NCI-H187 treated with DMSO at 0.1 percent for 48 hours (cell line): ENCODE measurements at regions not wholly inside any gene's neighbourhood (a gene's known extent, or its start where the extent isn't known, plus 50 kb on each side); places are given as distances from the start of the nearest gene placed in this dataset.
"Not testable (repeated sequence)": the region's sequence is repeated elsewhere in the genome, so short reads cannot be mapped to it uniquely, and the experiment has no call there.

Source experiments
- DNase-seq: peaks from one replicate; lab custom pipeline; 2025; lab: John Stamatoyannopoulos, UW

DNA sequence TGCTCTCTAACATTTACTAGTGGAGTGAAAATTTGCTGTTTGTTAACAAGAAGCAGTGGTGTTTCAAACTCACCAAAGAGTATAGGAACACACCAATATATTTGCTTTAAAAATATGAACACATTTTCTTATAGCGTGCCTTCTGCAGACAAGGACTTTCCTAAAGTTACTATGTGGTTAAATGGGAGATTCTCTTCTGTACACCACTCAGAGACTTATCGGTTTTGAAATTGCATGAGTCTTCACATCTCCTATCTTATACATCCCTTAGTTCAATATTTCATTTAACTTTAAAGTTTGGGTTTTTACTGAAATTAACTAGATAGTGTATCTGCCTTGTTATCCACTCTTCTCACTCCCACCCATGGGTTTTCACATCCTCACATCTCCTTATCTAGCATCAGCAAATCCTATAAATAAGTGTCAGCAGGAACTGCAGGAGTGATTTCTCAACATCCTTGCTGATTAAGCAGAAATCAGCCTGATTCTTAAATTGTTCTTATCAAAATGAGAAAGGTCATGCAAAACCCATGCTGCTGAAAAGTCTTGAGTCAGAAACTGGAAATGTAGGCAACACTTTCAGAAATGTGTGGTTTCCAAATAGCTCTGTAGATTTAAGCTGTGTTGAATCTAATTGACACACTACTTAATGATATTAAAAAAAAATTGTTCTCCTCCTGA is 1075.6 kb upstream of the GJE1 start:
- no peak for DNase-seq

DNA sequence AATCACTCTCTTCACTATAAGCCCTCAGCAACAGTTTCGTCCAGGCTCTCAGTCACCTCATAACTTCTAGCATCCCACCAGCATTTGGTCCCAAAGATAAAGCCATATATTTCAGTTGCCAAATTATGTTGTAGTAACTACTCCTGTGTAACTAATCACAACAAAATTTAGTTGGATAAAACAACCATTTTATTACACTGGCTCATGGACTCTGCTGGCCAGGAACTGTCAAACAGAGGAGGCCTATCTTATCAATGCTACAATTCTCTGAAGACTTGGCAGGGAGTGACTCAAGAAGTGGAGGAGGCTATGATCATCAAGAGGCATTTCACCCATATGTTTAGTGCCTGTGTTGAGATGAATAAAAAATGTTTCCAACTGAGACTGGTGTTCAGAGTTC is 1082.3 kb upstream of the GJE1 start:
- no peak for DNase-seq

DNA sequence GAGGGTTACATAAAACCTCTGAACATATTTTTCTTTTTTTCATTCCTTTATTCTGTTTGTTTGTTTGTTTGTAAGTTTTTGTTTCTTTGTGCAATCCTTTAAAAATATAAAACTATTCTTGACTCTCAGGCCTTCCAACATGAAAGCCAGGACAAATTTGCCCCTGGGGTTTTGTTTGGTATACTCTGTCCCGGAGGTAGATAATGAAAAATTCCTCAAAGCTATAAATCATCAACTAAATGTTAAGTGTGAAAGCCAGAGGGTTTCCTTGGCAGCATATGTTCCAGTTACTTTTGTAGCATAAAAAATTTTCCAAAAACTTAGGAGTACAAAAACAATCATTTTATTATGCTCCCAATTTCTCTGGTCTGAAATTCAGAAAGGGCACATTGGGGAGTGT is 1084.3 kb upstream of the GJE1 start:
- no peak for DNase-seq

DNA sequence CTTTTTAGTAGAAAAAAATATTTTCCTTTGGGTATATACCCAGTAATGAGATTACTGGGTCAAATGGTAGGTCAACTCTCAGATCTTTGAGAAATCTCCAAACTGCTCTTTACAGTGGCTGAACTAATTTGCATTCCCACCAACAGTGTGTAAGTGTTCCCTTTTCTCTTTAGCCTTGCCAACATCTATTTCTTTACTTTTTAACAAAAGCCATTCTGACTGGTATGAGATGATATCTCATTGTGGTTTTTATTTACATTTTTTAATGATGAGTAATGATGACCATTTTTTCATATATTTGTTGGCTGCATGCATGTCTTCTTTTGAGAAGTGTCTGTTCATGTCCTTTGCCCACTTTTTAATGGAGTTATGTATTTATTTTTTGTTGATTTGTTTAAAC is 1086.2 kb upstream of the GJE1 start:
- DNase-seq, result not testable (repeated sequence)

DNA sequence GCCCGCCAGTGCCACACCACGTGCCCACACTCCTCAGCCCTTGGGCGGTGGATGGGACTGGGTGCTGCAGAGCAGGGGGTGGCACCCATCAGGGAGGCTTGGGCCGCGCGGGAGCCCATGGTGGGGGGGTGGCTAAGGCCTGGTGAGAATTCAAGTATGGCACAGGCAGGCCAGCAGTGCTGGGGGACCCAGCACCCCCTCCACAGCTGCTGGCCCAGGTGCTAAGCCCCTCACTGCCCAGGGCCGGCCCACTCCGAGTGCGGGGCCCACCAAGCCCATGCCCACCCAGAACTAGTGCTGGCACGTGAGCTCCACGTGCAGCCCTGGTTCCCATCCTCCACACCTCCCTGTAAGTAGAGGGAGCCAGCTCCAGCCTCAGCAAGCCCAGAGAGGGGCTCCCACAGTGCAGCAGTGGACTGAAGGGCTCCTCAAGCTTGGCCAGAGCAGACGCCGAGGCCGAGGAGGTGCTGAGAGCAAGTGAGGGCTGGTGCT is 1091.1 kb upstream of the GJE1 start:
- DNase-seq, result no peak

DNA sequence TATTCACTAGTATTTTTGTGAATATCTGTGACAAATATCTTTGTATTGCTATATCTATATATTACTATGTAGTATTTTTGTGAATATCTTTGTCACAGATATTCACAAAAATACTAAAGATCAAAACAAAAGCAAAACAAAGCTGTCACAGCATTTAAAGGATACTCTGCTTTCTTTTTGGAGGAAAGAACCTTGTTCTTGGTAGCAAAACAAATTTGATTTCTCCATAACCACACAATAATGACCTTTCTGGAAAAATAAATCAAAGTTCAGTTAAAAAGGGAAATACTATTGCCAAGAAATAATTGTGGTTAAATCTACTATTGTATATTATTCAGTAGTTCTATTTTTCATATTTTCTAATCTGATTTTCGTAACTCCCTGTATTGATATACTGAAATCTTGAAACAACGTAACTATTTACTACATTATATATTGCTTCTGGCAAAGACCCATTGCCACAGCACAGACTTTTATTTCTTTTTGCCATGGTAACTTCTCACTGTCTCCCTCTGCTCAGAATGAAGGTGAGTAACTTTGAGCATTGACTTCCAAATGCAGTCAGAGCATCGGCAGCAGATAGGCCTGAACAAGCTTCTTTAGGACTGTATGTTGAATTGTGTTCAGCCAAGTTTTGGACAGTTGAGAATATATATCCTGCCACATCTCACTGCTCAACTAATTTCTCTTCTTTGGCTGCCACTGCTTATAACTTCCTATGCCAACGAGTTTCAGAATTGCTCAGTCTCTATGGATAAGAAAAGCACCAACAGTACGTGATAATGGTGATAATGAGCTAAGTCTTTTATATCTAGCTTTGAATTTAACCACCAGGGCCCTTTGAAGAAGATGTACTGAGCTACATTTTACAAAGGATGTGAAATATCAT is 1097.2 kb upstream of the GJE1 start:
- no peak for DNase-seq

DNA sequence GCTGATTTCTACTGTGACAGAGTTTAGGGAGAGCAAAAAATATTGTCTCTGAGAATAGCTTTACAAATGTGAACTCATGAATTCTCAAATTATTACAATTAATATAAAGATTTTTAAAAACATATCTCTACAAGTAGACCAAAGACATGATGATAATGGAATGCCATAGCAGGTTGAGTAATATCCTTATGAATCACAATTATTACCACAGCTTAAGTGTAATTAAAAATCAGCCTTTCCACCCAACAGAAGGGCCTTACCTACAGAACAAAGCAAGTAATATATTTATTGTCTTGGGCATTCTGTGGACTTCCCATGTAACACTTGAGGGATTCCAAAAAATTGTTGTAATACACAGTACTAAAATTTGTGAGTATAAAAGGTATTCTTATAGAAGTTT is 1099.6 kb upstream of the GJE1 start:
- no peak for DNase-seq

DNA sequence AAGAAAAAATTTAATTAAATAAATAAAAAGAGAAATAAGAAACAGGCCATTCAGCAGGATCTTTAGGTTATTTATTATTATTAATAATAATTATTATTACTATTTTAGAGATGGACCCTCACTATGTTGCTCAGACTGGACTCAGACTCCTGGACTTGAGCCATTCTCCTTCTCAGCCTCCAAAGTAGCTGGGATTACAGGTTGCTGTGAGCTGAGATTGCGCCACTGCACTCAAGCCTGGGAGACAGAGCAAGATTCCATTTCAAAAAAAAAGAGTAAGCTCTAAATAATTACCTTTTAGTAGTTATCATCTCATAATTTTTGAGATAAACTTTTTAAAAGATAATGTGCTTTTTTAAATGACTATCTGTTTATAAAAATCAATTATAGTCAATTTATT is 1102.8 kb upstream of the GJE1 start:
- DNase-seq, result no peak

DNA sequence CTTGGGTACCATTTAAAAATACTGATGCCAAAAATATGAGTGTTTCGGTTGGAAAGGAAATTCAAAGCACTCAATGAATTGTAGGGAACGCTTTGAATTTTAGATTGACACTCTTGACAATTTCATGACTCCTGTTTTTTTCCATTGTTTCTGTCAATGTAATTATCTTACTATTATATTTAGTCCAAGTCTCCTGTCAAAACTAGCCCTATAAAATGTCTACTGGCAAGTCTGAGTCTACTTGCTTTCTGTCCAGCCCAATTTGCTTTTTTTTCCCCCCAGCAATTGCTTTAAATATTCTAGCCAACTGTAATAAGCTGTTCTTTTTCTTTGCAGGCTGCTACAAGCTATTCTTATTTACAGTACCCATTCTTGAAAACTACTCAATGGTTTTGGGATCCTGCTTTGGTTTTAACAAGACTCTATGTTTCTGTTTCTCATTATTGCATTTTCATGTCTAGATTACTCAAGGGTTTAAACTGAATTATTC is 1103.9 kb upstream of the GJE1 start:
- DNase-seq, result no peak

DNA sequence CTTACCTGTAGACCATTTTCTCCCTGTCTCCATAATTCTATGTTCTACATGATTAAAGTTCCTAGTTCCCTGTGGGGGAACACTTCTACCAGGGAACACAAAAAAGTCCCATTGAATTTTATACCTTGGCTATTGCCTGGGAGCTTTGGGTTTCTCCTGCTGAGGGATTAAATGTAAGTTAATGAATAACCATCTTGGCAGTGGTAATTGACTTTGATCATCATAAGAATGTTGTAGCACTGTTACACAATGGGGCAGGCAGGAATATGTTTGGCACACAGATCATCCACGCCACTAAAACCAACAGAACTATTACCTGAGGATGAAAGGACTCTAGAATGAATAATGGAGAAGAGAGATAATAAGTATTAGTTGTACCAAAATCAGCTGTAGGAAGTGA is 1106.2 kb upstream of the GJE1 start:
- no peak for DNase-seq

DNA sequence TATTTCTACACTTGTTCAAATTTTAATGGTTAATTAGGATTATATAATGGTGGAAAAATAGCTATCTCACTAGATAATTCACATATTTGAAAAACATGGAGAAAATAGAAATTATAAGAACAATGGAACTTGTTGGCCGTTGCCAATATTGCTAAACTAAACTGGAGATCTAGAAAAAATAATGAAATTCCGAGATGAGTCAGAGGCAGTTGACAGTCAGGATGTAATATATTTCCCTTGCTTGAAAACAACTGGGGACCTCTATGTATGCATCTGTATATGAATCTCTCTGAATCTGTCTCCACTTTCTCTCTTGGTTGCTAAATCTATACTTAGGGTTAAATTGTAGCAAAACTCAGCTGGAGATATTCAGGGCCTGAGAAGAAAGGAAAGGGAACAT is 1108.2 kb upstream of the GJE1 start:
- DNase-seq, result no peak

DNA sequence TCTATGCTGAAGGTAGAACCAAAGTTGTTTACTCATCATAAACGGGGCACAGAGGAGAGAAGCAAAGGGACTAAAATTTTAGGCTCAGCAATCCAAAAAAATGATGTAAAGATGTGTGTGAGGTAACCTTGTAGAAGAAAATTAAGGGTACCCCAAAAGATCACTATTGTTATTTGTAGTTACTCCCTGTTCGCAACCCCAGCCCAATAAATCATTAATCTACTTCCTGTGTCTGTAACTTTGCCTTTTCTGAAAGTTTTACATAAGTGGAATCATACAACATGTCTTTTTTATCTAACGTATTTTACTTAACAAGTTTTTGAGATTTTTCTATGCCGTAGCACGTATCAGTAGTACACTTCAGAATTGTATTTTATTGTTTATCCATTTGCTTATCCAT is 1114.8 kb upstream of the GJE1 start:
- no peak for DNase-seq

DNA sequence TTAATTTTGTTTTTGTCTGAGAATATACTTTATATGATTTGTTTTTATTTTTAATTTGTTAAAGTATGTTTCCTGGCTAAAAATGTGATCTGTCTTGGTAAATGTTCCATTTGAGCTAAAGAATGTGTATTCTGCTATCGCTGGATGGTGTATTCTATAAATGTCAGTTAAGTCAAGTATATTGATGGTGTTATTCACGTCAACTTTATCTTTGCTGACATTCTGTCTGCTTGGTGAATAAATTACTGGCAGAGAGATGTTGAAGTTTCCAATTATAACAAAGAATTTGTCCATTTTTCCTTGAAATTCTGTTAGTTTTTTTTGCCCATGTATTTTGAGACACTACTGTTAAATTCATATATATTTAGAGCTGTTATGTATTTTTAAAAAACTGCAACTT is 1131.8 kb upstream of the GJE1 start:
- DNase-seq, result no peak

DNA sequence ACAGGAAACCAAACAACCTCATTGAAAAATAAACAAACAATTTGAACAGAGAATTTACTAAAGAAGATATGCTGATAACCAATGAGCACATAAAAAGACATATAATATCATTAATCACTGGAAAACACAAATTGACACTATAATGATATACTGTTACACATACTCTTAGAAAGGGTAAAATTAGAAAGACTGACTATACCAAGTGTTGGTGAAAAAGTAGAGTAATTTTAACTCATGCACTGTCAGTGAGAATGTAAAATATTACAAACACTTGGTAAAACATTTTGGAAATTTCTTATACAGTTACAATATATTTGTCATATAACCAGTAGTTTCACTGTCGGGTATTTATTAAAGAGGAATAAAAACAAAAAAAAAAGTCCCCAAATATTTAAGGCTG is 1139.2 kb upstream of the GJE1 start:
- DNase-seq, result no peak

DNA sequence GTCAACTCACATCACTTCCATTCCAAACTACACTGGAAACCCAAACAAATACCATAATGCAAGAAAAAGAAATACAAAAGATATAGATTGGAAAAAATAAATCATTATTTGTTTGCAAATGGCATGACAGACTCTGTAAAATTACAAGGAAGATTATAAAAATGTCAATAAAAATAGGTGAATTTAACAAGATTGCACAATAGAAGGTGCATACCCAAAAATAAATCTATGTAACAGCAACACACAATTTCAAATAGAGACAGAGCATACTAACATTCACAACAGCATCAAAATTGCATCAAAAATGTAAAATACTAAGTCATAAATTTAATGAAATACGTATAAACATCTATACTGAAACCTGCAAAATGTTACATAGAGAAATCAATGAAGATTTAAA is 1140.0 kb upstream of the GJE1 start:
- DNase-seq, result no peak

DNA sequence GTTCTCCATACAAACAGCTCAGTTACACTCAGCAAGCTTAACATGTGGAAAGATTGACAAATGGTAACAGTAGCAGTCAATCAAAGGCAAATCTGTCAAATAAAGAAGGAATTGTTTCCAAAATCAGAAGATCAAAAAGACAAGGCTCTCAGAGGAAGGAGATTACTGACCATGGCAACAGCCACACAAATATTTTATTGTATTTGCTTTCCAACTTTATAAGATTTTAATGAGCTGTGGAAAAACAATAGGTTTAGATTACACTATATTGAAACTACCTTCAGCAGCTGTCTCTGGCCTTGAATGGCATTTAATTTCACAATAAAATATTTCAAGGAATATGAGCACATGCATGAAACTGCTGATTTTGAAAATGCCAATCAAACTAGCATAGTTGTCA is 1143.9 kb upstream of the GJE1 start:
- DNase-seq, result no peak

DNA sequence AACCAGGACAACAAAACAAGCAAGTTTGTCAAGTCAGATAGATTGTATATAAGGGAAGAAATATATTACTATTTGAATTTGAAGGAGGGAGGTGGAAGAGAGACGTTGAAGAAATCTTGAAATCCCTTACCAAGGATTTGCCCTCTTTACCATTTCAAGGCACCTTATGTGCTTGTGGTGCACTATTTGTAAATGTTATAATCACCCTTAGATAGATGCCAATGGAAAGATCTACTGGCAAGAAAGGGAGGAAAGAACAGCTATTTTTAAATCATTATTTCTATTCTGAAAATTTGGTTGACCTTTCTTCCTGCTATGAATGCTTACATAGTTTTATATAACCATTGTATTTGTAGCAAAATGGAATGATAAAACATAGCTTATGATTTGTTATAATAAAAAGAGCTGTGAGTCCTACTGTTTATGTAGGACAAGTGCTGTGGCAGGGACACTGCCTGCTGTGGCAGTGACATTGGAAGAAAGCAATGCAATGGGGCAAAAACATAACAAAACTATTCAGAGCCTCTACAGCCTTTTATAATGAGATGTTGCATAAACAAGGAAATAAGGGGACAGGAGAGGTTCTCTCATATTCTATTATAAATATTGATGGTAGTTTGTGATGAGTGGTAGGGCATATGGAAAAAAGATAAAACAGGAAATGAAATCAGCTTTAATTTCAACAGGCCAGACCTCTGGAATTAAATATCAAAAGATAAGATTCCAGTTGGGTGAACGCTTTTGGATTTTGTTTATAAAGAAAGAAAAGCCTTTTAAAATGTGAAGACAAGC is 1145.2 kb upstream of the GJE1 start:
- no peak for DNase-seq

DNA sequence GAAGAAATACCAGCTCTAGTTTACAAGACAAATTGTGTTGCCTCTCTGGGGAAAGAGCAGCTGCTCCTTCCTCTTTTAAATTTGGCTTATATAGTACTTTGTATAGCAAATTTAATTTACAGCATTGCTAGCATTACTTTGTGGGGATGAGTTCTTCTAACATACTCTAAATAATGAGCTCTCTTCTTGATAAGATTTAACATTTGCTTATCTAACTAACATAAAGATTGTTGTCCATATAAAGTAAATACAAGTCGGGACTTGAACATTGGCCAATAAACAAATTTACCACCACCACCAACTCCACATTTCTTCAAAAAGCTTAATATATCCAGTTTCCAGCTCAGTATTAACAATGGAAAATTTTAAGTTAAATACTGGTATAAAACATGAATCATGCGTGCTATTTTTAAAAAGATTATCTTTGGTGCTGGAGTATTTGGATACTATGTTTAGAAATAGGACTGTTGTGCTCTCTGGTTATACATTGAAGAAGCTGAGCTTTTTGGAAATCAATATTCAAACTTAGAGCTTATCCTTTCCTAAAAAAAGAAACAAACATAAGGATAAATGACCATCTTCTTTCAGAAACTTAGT is 1146.9 kb upstream of the GJE1 start:
- DNase-seq, result no peak

DNA sequence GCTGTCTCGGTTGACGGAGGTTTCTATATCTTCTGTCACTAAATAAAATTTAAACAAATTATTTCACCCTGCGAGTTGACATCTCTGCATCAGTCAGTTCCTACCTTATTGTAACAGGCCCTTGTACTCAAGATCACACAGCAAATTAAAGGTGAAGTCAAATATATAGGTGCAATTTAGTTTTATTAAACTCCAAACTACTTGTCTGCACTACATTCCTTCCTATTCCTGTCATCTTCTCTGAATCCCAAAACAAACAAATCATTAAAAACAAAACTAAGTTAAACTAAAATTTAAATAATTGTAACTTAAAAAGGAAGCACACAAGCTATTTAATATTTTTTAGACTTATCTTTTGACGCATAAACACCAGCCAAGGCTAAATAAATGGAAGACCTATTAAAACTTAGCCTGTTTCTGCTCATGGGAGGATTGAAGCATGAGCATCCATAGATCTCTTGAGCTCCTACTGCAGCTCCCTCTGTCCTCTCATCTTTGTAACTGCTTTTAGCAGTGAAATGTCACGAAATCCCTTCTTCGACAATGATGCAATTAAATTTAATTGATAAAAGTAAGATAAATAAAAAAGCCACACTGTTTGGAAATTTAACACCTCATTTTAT is 1152.3 kb upstream of the GJE1 start:
- DNase-seq, result no peak

DNA sequence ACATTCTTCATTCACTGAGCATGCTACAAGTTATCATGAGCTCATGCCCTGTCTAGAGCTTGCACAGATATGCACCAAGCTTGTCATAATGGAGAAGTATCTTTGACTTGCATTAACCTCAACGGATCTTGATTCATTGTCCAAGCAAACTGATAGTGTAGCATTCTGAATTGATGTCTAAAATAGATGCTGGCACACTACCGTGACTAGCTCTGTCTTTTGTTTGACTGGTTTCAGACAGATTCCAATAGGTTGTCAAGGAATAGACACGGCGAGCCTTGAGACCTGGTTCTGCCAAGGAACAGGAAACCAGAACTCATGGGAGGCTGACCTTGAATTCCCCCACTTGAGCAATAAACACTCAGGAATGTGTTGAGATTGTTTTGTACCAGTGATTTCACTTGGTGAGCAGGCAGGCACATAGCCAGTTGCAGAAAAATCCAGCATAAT is 1153.1 kb upstream of the GJE1 start:
- DNase-seq, result no peak

DNA sequence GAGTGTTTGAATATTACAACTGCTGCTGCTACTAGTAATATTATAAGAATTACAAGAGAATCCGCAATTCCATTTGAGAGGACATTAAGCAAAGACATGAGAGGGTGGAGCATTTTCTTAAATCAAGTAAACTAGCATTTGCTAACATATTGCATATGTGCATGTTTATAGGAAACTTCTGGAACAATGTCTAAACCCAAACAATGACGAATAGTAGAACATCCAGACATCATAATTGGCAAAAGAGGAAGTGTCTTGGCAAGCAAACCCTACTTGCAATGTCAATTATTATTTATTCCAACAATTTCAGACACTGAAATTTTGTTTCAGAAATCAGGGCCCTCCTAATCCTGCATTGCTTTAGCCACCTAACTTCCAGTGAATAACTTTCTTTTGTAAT is 1155.3 kb upstream of the GJE1 start:
- no peak for DNase-seq

DNA sequence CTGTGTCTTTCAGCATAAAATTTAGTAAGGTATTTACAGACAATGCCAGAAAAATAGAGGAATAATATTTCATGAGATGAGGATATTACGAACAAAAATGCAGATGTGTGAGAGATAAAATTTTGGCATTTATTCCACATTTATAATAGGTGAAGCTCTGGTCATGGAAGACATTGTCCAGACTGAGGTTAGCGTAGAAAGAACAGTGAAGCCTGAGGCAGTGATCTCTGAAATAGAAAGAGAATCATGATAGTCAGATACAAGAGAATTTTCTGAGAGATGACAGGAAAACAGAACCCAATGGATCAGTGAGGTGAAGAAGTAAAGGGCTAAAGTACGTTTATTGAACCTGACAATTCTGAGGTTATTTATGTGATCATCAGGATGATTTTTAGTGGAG is 1155.9 kb upstream of the GJE1 start:
- no peak for DNase-seq
